Endothelial cell of umbilical vein (primary cell): ENCODE measurements at regions not wholly inside any gene's neighbourhood (a gene's known extent, or its start where the extent isn't known, plus 50 kb on each side); places are given as distances from the start of the nearest gene placed in this dataset.

Source experiments
- BruUV-seq: library from RNA; stranded (reverse); fragments of 400-500 nt; replicated peaks from 2 replicates; lab custom pipeline; 2021; lab: Mats Ljungman, UMichigan
- CTCF ChIA-PET: fragments of 300-600, 350-600 bp; sonication (Branson Sonifier 250); formaldehyde crosslinking; loops from one replicate; lab custom pipeline; 2021; ENCODE audit warnings: antibody characterized with exemption, inconsistent platforms; lab: Charles Lee
- POLR2A ChIA-PET: fragments of 300-600, 350-600 bp; sonication (Branson Sonifier 250); formaldehyde crosslinking; loops from one replicate; lab custom pipeline; 2021; ENCODE audit warnings: antibody characterized with exemption, inconsistent platforms; lab: Charles Lee
- DNase-seq: peaks from one replicate; pipeline ENCODE4 v3.0.0-alpha.2; 2011; ENCODE audit warnings: low read depth, low spot score
- FAIRE-seq: peaks from 2 replicates; lab custom pipeline; 2011; peaks lifted over from hg19 to GRCh38; lab: Jason Lieb, UNC
- H2AFZ ChIP-seq: 2 replicates; pipeline ENCODE4 v1.6.0; 2012; ENCODE audit warnings: low read depth, low read length, control low read depth, inconsistent platforms
- H3K27ac ChIP-seq: 2 replicates; pipeline ENCODE4 v1.5.1; 2011; ENCODE audit warnings: low read depth, mild to moderate bottlenecking, control low read depth, low read length, moderate library complexity; ENCODE audit not compliant: insufficient read depth
- H3K27me3 ChIP-seq, 2 experiments: 2 replicates each; pipeline versions ENCODE4 v1.6.0 to v1.6.1; 2011; ENCODE audit warnings: low read length in 2 of 2, mixed read lengths in 1 of 2; ENCODE audit not compliant: control insufficient read depth in 2 of 2, insufficient read depth in 2 of 2
- H3K36me3 ChIP-seq, 2 experiments: 2 replicates in 1 of 2; 3 replicates in 1 of 2; pipeline ENCODE4 v1.5.1; 2011; ENCODE audit warnings: low read length in 2 of 2, mild to moderate bottlenecking in 1 of 2, moderate library complexity in 1 of 2; ENCODE audit not compliant: control insufficient read depth in 2 of 2, insufficient read depth in 2 of 2; ENCODE audit errors: extremely low read depth in 1 of 2
- H3K4me1 ChIP-seq: 3 replicates; pipeline ENCODE4 v1.5.1; 2011; ENCODE audit warnings: mild to moderate bottlenecking, low read length; ENCODE audit not compliant: control insufficient read depth, insufficient read depth; ENCODE audit errors: extremely low read depth
- H3K4me2 ChIP-seq: 2 replicates; pipeline ENCODE4 v1.6.1; 2011; ENCODE audit warnings: low read length, control low read depth, mixed read lengths; ENCODE audit not compliant: insufficient read depth
- H3K4me3 ChIP-seq, 3 experiments: fragments of 200-600 bp in 1 of 3; sonication (generic), shearing (Covaris generic) in 1 of 3; replicated peaks in 1 of 3; 2 replicates each; pipeline ENCODE4 v1.5.1; 2011 to 2016; ENCODE audit warnings: control low read depth in 3 of 3, low read length in 3 of 3, mild to moderate bottlenecking in 2 of 3, inconsistent platforms in 1 of 3, low read depth in 1 of 3, moderate library complexity in 1 of 3; ENCODE audit not compliant: insufficient read depth in 1 of 3
- H3K79me2 ChIP-seq: 2 replicates; pipeline ENCODE4 v1.6.0; 2012; ENCODE audit warnings: low read length, inconsistent platforms; ENCODE audit not compliant: control insufficient read depth, insufficient read depth
- H3K9ac ChIP-seq: replicated peaks from 2 replicates; pipeline ENCODE3; 2011; ENCODE audit warnings: low read length, control low read depth; ENCODE audit not compliant: insufficient read depth; ENCODE audit errors: extremely low read depth
- H3K9me1 ChIP-seq: replicated peaks from 3 replicates; pipeline ENCODE4 v1.6.0; 2011; ENCODE audit warnings: mild to moderate bottlenecking, low read length; ENCODE audit not compliant: control insufficient read depth, insufficient read depth; ENCODE audit errors: extremely low read depth
- H3K9me3 ChIP-seq: replicated peaks from 2 replicates; pipeline ENCODE4 v1.5.1; 2012; ENCODE audit warnings: low read length, inconsistent platforms; ENCODE audit not compliant: control insufficient read depth, insufficient read depth
- H4K20me1 ChIP-seq: replicated peaks from 2 replicates; pipeline ENCODE3; 2011; ENCODE audit warnings: mild to moderate bottlenecking, low read length; ENCODE audit not compliant: control insufficient read depth, insufficient read depth; ENCODE audit errors: extremely low read depth
- CTCF ChIP-seq, 2 donors: IDR thresholded peaks; 1 replicate in 1 of 2; 2 replicates in 1 of 2; pipeline ENCODE4 v1.5.1; 2011; ENCODE audit warnings: low read length in 2 of 2, mild to moderate bottlenecking in 2 of 2, moderate library complexity in 2 of 2, control low read depth in 1 of 2, inconsistent platforms in 1 of 2, low read depth in 1 of 2; ENCODE audit not compliant: insufficient read depth in 1 of 2; ENCODE audit errors: extremely low read depth in 1 of 2
- FOS ChIP-seq: IDR thresholded peaks from 2 replicates; pipeline ENCODE4 v1.6.1; 2011; ENCODE audit warnings: mild to moderate bottlenecking, low read length, moderate library complexity, borderline replicate concordance; ENCODE audit not compliant: insufficient read depth
- JUN ChIP-seq: IDR thresholded peaks from 2 replicates; pipeline ENCODE4 v1.6.1; 2011; ENCODE audit warnings: borderline replicate concordance, low read depth; ENCODE audit not compliant: insufficient read length, insufficient read depth
- MAX ChIP-seq: IDR thresholded peaks from 2 replicates; pipeline ENCODE4 v1.6.1; 2011; ENCODE audit not compliant: insufficient read depth, insufficient read length
- MYC ChIP-seq: IDR thresholded peaks from one replicate; pipeline ENCODE4 v1.6.1; 2011; ENCODE audit warnings: mild to moderate bottlenecking, low read depth, low read length
- POLR2A ChIP-seq: IDR thresholded peaks from 2 replicates; pipeline ENCODE4 v1.6.1; 2012; ENCODE audit warnings: low read depth, mild to moderate bottlenecking, control low read depth, low read length
- POLR2AphosphoS5 ChIP-seq: IDR thresholded peaks from 2 replicates; pipeline ENCODE4 v1.6.1; 2012; ENCODE audit warnings: low read depth, mild to moderate bottlenecking, control low read depth, low read length, moderate library complexity; ENCODE audit not compliant: insufficient read depth
- dilution Hi-C: fragments of 300-500 bp; cut with MboI; formaldehyde crosslinking; loops from one replicate; pipeline ENCODE4 v1.15.0; 2019; ENCODE audit warnings: low sequenced_read_pairs; ENCODE audit not compliant: extremely low pct_ligation_motif_present
- intact Hi-C: fragments of 100-400 bp; cut with micrococcal nuclease; formaldehyde crosslinking; loops from one replicate; pipeline ENCODE4 v1.10.0; 2022

GRCh38 chr4:162909952-162910351, 256.7 kb downstream of the NAF1 start:
- Histone ChIP-seq H3K36me3 (no peaks in the 10 kb centered on the region), H3K9me3 (peaks cover 6% of the 10 kb centered on the region), H3K4me2 (no peak overlapping the region), H3K4me1 (no peaks in the 10 kb centered on the region), H3K27me3 (no peaks in the 10 kb centered on the region), H4K20me1 (no peaks in the 10 kb centered on the region), H3K27ac (no peak overlapping the region), H3K9ac (no peak overlapping the region), H3K4me3 (no peak overlapping the region), H3K79me2 (no peaks in the 10 kb centered on the region), H2AFZ (no peak overlapping the region), H3K9me1 (no peaks in the 10 kb centered on the region)
- DNase-seq, result no peak
- CTCF ChIA-PET, result no interaction called here
- POLR2A ChIA-PET, result no interaction called here
- dilution Hi-C loops, result no loop called here
- no peak for FAIRE-seq
- BruUV-seq, result no TSS peak
- intact Hi-C loops, result no loop called here
- no peak for TF ChIP-seq CTCF (IDR thresholded peaks at IDR 0.05; ENCODE audit: extremely low read depth in 1 of 2, insufficient read depth in 1 of 2, low read depth in 1 of 2, low read length in 2 of 2)
- TF ChIP-seq MAX, result no peak
- no peak for TF ChIP-seq JUN
- TF ChIP-seq MYC, result no peak
- TF ChIP-seq POLR2AphosphoS5, result no peak
- TF ChIP-seq FOS, result no peak

- Histone ChIP-seq H3K27ac (no peak overlapping the region), H3K36me3 (no peaks in the 10 kb centered on the region), H3K4me3 (no peak overlapping the region), H3K27me3 (no peaks in the 10 kb centered on the region), H4K20me1 (no peaks in the 10 kb centered on the region), H3K9me1 (no peaks in the 10 kb centered on the region), H3K79me2 (no peaks in the 10 kb centered on the region), H3K9ac (no peak overlapping the region), H2AFZ (no peak overlapping the region), H3K9me3 (peaks cover 4% of the 10 kb centered on the region), H3K4me2 (no peak overlapping the region), H3K4me1 (no peaks in the 10 kb centered on the region)
- ChIA-PET POLR2A (no interaction called here), CTCF (no interaction called here)
- dilution Hi-C loops, result no loop called here
- no peak for DNase-seq
- no peak for FAIRE-seq
- BruUV-seq, result no TSS peak
- TF ChIP-seq POLR2A, result no peak
- no peak for TF ChIP-seq POLR2AphosphoS5
- no peak for TF ChIP-seq JUN
- TF ChIP-seq MAX, result no peak
- no peak for TF ChIP-seq CTCF (IDR thresholded peaks at IDR 0.05; ENCODE audit: extremely low read depth in 1 of 2, insufficient read depth in 1 of 2, low read depth in 1 of 2, low read length in 2 of 2)
- intact Hi-C loops, result no loop called here
Measured at GRCh38 chr4:162894387-162894786, 272.3 kb downstream of the NAF1 start.
